Right atrium auricular region (tissue), 2 donors: ENCODE measurements at regions not wholly inside any gene's neighbourhood (a gene's known extent, or its start where the extent isn't known, plus 50 kb on each side); places are given as distances from the start of the nearest gene placed in this dataset.

Experiments
- DNase-seq: peaks from one replicate; pipeline ENCODE4 v3.0.0-alpha.2; 2019; ENCODE audit warnings: low spot score
- H3K27ac ChIP-seq, 2 donors: fragments of 200-600 bp; sonication (generic); 1 replicate in 1 of 2; 2 replicates in 1 of 2; pipeline ENCODE4 v1.5.1; 2016 to 2019
- H3K27me3 ChIP-seq, 2 donors: fragments of 200-600 bp; sonication (generic); one replicate each; pipeline versions ENCODE4 v1.5.1 to v1.6.0; 2017 to 2019
- H3K36me3 ChIP-seq: fragments of 200-600 bp; sonication (generic); one replicate; pipeline ENCODE4 v1.5.1; 2016
- H3K4me1 ChIP-seq, 2 donors: fragments of 200-600 bp; sonication (generic); one replicate each; pipeline versions ENCODE4 v1.5.1 to v1.6.0; 2017 to 2019
- H3K4me3 ChIP-seq, 2 donors: fragments of 200-600 bp; sonication (generic); 1 replicate in 1 of 2; 2 replicates in 1 of 2; pipeline ENCODE4 v1.5.1; 2017 to 2019; ENCODE audit warnings: mild to moderate bottlenecking in 1 of 2, moderate library complexity in 1 of 2
- H3K9me3 ChIP-seq, 2 donors: fragments of 200-600 bp; sonication (generic); one replicate each; pipeline ENCODE4 v1.5.1; 2019
- CTCF ChIP-seq, 2 donors: fragments of 200-600 bp; sonication (generic); IDR thresholded peaks; one replicate each; pipeline ENCODE4 v1.5.1; 2019; ENCODE audit warnings: antibody characterized with exemption in 2 of 2

- DNase-seq: no peak
- no peak for TF ChIP-seq CTCF (IDR thresholded peaks at IDR 0.05)
- H3K4me3 ChIP-seq: no peak overlapping the region
- no peaks in the 10 kb centered on the region for H3K27me3 ChIP-seq
- H3K9me3 ChIP-seq: no peaks in the 10 kb centered on the region
- no peaks in the 10 kb centered on the region for H3K4me1 ChIP-seq
- no peaks in the 10 kb centered on the region for H3K36me3 ChIP-seq
- no peak overlapping the region for H3K27ac ChIP-seq
Measured at GRCh38 chr2:221087779-221088178, 484.3 kb downstream of the EPHA4 start.

GRCh38 chr2:221088506-221088905 lies 483.6 kb downstream of the EPHA4 start:
- Histone ChIP-seq H3K27me3 (no peaks in the 10 kb centered on the region), H3K4me1 (no peaks in the 10 kb centered on the region)
- no peak for DNase-seq

GRCh38 chr2:221095356-221095755 lies 476.7 kb downstream of the EPHA4 start:
- H3K4me3 ChIP-seq: no peak overlapping the region
- H3K27ac ChIP-seq: no peak overlapping the region
- no peaks in the 10 kb centered on the region for H3K36me3 ChIP-seq
- no peaks in the 10 kb centered on the region for H3K27me3 ChIP-seq
- no peaks in the 10 kb centered on the region for H3K4me1 ChIP-seq
- H3K9me3 ChIP-seq: no peaks in the 10 kb centered on the region
- TF ChIP-seq CTCF (IDR thresholded peaks at IDR 0.05): no peak
- no peak for DNase-seq

More at GRCh38 chr2:221088506-221088905, 483.6 kb downstream of the EPHA4 start:
- TF ChIP-seq CTCF (IDR thresholded peaks at IDR 0.05): no peak
- Histone ChIP-seq H3K36me3 (no peaks in the 10 kb centered on the region), H3K27ac (no peak overlapping the region), H3K4me3 (no peak overlapping the region), H3K9me3 (no peaks in the 10 kb centered on the region)

GRCh38 chr2:221096706-221097567 lies 475.2 kb downstream of the EPHA4 start:
- H3K4me3 ChIP-seq: no peak overlapping the region
- no peaks in the 10 kb centered on the region for H3K9me3 ChIP-seq
- no peak overlapping the region for H3K27ac ChIP-seq
- no peaks in the 10 kb centered on the region for H3K4me1 ChIP-seq
- no peaks in the 10 kb centered on the region for H3K36me3 ChIP-seq
- no peak for TF ChIP-seq CTCF (IDR thresholded peaks at IDR 0.05)
- H3K27me3 ChIP-seq: no peaks in the 10 kb centered on the region
- DNase-seq: no peak

- H3K36me3 ChIP-seq: no peaks in the 10 kb centered on the region
- TF ChIP-seq CTCF (IDR thresholded peaks at IDR 0.05): no peak
- no peak for DNase-seq
- no peak overlapping the region for H3K27ac ChIP-seq
- no peak overlapping the region for H3K4me3 ChIP-seq
- H3K9me3 ChIP-seq: no peaks in the 10 kb centered on the region
- H3K27me3 ChIP-seq: no peaks in the 10 kb centered on the region
- H3K4me1 ChIP-seq: no peaks in the 10 kb centered on the region
Measured at GRCh38 chr2:221097568-221097915, 474.6 kb downstream of the EPHA4 start.

GRCh38 chr2:221097949-221098348 lies 474.2 kb downstream of the EPHA4 start:
- Histone ChIP-seq H3K4me1 (no peaks in the 10 kb centered on the region), H3K9me3 (no peaks in the 10 kb centered on the region), H3K27me3 (no peaks in the 10 kb centered on the region), H3K4me3 (no peak overlapping the region), H3K36me3 (no peaks in the 10 kb centered on the region), H3K27ac (no peak overlapping the region)
- DNase-seq: no peak
- no peak for TF ChIP-seq CTCF (IDR thresholded peaks at IDR 0.05)
